Fibroblast of pulmonary artery (primary cell): ENCODE measurements at regions not wholly inside any gene's neighbourhood (a gene's known extent, or its start where the extent isn't known, plus 50 kb on each side); places are given as distances from the start of the nearest gene placed in this dataset.

Experiments used
- DNase-seq: peaks from one replicate; pipeline ENCODE4 v3.0.0-alpha.2; 2010; ENCODE audit warnings: low read depth
- H3K4me3 ChIP-seq: replicated peaks from 2 replicates; pipeline ENCODE4 v1.5.1; 2011; ENCODE audit warnings: low read depth, mild to moderate bottlenecking, control low read depth, low read length, moderate library complexity
- CTCF ChIP-seq: IDR thresholded peaks from 2 replicates; pipeline ENCODE4 v1.5.1; 2011; ENCODE audit warnings: mild to moderate bottlenecking, control low read depth, low read length, inconsistent platforms; ENCODE audit errors: missing control alignments

GRCh38 chr5:40378396-40379177 is 301.1 kb upstream of the PTGER4 start:
- no peak overlapping the region for H3K4me3 ChIP-seq
- no peak for DNase-seq
- no peak for TF ChIP-seq CTCF

DNA sequence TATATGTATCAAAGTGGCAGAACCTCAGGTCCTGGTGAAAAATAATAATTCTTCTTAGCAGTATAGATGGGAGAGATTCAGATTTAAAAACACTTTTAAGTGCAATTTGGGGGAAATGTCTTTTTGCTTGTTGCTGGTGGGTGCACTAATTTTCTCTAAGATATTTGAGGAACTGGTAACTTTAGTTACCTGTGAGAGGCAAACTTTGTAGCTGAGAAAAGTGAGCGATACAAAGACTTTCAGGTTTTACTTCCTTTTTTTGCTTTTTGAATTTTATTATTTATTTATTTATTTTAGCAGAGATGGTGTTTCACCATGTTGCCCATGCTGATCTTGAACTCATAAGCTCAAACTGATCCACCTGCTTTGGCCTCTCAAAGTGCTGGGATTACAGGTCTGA is 303.1 kb upstream of the PTGER4 start:
- H3K4me3 ChIP-seq, result no peak overlapping the region
- no peak for TF ChIP-seq CTCF
- DNase-seq, result no peak

DNA sequence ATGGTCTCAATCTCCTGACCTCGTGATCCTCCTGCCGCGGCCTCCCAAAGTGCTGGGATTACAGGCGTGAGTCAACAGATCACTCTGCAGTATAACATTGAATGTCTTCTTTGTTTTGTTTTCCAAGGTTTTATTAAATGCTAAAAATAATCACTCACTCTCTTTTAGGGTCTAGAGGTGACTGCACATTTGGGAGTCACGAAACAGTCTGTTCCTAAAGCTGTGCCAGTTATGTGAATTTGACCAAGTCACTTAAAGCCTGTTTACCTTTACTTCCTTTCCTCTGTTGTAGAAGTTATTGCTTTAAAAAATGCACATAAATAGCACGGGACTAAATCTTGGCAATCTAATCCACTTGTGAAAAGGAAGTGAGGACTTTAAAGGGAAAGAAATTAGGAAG is 304.9 kb upstream of the PTGER4 start:
- no peak overlapping the region for H3K4me3 ChIP-seq
- TF ChIP-seq CTCF, result no peak
- DNase-seq, result no peak

GRCh38 chr5:40368200-40368599 is 311.5 kb upstream of the PTGER4 start:
- no peak for TF ChIP-seq CTCF
- DNase-seq, result no peak
- H3K4me3 ChIP-seq, result no peak overlapping the region

DNA sequence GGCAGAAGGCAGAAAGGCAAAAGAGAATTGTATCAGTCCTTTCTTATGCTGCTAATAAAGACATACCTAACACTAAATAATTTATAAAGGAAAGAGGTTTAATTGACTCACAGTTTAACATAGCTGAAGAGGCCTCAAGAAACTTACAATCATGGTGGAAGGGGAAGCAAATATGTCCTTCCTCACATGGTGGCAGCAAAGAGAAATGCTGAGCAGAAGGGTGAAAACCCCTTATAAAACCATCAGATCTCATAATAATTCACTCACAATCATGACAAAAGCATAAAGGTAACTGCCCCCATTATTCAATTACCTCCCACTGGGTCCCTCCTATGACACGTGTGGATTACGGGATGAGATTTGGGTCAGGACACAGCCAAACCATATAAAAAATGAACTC is 312.5 kb upstream of the PTGER4 start:
- peak; percentile 16 for DNase-seq
- no peak for TF ChIP-seq CTCF

GRCh38 chr5:40365342-40366330 is 314.1 kb upstream of the PTGER4 start:
- H3K4me3 ChIP-seq, result no peak overlapping the region
- DNase-seq, result no peak
- no peak for TF ChIP-seq CTCF

More for the DNA sequence above, 312.5 kb upstream of the PTGER4 start:
- no peak overlapping the region for H3K4me3 ChIP-seq
